ENCODE measurements at regions not wholly inside any gene's neighbourhood (a gene's known extent, or its start where the extent isn't known, plus 50 kb on each side); places are given as distances from the start of the nearest gene placed in this dataset.

DNA sequence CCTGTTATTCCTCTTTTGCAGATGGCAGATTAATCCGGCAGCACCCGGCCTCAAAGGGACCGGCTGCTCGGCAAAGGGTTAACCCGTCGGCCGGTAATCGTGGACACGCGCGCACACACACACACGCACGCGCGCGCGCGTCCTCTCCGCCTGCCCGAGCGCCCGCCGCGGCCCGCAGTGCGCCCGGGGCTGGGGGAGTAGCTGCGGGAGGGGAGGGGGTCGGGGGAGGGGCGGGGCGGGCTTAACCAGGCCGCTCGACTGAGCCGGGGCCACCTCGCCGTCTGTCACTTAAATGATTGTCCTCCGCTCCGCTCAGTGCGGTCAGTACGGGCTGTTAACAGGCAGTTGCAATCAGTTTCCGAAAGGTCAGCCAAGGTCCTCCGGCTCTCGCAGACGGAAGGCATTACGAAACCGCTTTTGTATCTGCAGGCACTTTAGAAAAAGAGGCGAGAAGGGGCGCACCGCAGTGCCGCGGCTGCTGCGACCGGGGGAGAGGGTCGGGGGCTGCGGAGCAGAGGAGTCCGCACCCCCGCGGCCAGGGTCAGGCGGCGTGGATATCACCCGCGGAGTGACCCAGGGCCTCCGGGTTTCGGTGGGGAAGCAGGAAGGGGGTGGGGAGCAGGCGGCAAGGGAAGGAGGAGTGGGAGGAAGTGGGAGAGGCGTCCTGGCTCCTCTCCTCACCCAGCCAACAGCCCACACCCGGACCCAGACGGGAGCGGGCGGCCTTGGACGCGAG lies 57.3 kb upstream of the BCOR start (continued):
- TF ChIP-seq, protein P1, sequence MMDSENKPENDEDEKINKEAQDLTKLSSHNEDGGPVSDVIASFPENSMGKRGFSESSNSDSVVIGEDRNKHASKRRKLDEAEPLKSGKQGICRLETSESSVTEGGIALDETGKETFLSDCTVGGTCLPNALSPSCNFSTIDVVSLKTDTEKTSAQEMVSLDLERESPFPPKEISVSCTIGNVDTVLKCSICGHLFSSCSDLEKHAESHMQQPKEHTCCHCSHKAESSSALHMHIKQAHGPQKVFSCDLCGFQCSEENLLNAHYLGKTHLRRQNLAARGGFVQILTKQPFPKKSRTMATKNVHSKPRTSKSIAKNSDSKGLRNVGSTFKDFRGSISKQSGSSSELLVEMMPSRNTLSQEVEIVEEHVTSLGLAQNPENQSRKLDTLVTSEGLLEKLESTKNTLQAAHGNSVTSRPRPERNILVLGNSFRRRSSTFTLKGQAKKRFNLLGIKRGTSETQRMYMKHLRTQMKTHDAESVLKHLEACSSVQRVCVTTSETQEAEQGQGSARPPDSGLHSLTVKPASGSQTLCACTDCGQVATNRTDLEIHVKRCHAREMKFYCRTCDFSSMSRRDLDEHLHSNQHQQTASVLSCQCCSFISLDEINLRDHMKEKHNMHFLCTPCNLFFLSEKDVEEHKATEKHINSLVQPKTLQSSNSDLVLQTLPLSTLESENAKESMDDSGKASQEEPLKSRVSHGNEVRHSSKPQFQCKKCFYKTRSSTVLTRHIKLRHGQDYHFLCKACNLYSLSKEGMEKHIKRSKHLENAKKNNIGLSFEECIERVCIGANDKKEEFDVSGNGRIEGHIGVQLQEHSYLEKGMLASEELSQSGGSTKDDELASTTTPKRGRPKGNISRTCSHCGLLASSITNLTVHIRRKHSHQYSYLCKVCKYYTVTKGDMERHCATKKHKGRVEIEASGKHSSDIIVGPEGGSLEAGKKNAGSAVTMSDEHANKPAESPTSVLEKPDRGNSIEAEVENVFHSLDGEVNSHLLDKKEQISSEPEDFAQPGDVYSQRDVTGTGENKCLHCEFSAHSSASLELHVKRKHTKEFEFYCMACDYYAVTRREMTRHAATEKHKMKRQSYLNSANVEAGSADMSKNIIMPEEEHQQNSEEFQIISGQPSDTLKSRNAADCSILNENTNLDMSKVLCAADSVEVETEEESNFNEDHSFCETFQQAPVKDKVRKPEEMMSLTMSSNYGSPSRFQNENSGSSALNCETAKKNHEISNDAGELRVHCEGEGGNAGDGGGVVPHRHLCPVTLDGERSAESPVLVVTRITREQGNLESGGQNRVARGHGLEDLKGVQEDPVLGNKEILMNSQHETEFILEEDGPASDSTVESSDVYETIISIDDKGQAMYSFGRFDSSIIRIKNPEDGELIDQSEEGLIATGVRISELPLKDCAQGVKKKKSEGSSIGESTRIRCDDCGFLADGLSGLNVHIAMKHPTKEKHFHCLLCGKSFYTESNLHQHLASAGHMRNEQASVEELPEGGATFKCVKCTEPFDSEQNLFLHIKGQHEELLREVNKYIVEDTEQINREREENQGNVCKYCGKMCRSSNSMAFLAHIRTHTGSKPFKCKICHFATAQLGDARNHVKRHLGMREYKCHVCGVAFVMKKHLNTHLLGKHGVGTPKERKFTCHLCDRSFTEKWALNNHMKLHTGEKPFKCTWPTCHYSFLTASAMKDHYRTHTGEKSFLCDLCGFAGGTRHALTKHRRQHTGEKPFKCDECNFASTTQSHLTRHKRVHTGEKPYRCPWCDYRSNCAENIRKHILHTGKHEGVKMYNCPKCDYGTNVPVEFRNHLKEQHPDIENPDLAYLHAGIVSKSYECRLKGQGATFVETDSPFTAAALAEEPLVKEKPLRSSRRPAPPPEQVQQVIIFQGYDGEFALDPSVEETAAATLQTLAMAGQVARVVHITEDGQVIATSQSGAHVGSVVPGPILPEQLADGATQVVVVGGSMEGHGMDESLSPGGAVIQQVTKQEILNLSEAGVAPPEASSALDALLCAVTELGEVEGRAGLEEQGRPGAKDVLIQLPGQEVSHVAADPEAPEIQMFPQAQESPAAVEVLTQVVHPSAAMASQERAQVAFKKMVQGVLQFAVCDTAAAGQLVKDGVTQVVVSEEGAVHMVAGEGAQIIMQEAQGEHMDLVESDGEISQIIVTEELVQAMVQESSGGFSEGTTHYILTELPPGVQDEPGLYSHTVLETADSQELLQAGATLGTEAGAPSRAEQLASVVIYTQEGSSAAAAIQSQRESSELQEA (CRISPR knock-in tag; IDR thresholded peaks at IDR 0.05; ENCODE audit: not compliant biosample characterization) = no peak
- TF ChIP-seq BCL6 (CRISPR knock-in tag; IDR thresholded peaks at IDR 0.05) = peak; percentile 76
- no peak for TF ChIP-seq KLF13 (CRISPR knock-in tag; IDR thresholded peaks at IDR 0.05)
- TF ChIP-seq, protein P2, sequence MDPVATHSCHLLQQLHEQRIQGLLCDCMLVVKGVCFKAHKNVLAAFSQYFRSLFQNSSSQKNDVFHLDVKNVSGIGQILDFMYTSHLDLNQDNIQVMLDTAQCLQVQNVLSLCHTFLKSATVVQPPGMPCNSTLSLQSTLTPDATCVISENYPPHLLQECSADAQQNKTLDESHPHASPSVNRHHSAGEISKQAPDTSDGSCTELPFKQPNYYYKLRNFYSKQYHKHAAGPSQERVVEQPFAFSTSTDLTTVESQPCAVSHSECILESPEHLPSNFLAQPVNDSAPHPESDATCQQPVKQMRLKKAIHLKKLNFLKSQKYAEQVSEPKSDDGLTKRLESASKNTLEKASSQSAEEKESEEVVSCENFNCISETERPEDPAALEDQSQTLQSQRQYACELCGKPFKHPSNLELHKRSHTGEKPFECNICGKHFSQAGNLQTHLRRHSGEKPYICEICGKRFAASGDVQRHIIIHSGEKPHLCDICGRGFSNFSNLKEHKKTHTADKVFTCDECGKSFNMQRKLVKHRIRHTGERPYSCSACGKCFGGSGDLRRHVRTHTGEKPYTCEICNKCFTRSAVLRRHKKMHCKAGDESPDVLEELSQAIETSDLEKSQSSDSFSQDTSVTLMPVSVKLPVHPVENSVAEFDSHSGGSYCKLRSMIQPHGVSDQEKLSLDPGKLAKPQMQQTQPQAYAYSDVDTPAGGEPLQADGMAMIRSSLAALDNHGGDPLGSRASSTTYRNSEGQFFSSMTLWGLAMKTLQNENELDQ (CRISPR knock-in tag; IDR thresholded peaks at IDR 0.05; ENCODE audit: borderline replicate concordance) = no peak
- no peak for TF ChIP-seq ZNF616 (CRISPR knock-in tag; IDR thresholded peaks at IDR 0.05; ENCODE audit: low read depth)
- no peak for TF ChIP-seq ISX (CRISPR knock-in tag; conservative IDR thresholded peaks at IDR 0.05)
- no peak for TF ChIP-seq MAFG (CRISPR knock-in tag; IDR thresholded peaks at IDR 0.05)
- peak; percentile 93 for TF ChIP-seq RXRA (CRISPR knock-in tag; IDR thresholded peaks at IDR 0.05)
- TF ChIP-seq ZNF326 (CRISPR knock-in tag; IDR thresholded peaks at IDR 0.05; ENCODE audit: borderline replicate concordance) = no peak
- no peak for TF ChIP-seq RFXANK (CRISPR knock-in tag; IDR thresholded peaks at IDR 0.05)
- TF ChIP-seq, protein P3, sequence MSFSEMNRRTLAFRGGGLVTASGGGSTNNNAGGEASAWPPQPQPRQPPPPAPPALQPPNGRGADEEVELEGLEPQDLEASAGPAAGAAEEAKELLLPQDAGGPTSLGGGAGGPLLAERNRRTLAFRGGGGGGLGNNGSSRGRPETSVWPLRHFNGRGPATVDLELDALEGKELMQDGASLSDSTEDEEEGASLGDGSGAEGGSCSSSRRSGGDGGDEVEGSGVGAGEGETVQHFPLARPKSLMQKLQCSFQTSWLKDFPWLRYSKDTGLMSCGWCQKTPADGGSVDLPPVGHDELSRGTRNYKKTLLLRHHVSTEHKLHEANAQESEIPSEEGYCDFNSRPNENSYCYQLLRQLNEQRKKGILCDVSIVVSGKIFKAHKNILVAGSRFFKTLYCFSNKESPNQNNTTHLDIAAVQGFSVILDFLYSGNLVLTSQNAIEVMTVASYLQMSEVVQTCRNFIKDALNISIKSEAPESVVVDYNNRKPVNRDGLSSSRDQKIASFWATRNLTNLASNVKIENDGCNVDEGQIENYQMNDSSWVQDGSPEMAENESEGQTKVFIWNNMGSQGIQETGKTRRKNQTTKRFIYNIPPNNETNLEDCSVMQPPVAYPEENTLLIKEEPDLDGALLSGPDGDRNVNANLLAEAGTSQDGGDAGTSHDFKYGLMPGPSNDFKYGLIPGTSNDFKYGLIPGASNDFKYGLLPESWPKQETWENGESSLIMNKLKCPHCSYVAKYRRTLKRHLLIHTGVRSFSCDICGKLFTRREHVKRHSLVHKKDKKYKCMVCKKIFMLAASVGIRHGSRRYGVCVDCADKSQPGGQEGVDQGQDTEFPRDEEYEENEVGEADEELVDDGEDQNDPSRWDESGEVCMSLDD (CRISPR knock-in tag; IDR thresholded peaks at IDR 0.05; ENCODE audit: borderline replicate concordance) = no peak

Measured in HepG2 (cell line).